CD4-positive, alpha-beta T cell (primary cell): ENCODE measurements at regions not wholly inside any gene's neighbourhood (a gene's known extent, or its start where the extent isn't known, plus 50 kb on each side); places are given as distances from the start of the nearest gene placed in this dataset.

Experiments
- ATAC-seq: fragments of 200-7000 bp; cut with Tn5 transposase; one replicate; pipeline ENCODE4 v1.10.0; 2022; ENCODE audit warnings: mild to moderate bottlenecking; ENCODE audit not compliant: poor library complexity
- CTCF ChIA-PET: fragments of 350-600 bp; sonication (Branson Sonifier 250); formaldehyde crosslinking; loops from one replicate; lab custom pipeline; 2021; ENCODE audit warnings: antibody characterized with exemption, inconsistent platforms; lab: Charles Lee
- POLR2A ChIA-PET: fragments of 350-600 bp; sonication (Branson Sonifier 250); formaldehyde crosslinking; loops from one replicate; lab custom pipeline; 2021; ENCODE audit warnings: antibody characterized with exemption, inconsistent platforms; lab: Charles Lee
- DNase-seq, 14 experiments: peaks; one replicate each; pipeline ENCODE4 v3.0.0-alpha.2; 2013 to 2020; ENCODE audit warnings: mixed read lengths in 2 of 14
- H3K27ac ChIP-seq, 2 donors: one replicate each; pipeline versions ENCODE4 v1.5.1 to v1.7.0; 2013; ENCODE audit warnings: low read length in 2 of 2, low read depth in 1 of 2, mild to moderate bottlenecking in 1 of 2
- H3K27me3 ChIP-seq, 2 experiments: 1 replicate in 1 of 2; 2 replicates in 1 of 2; pipeline versions ENCODE4 v1.6.1 to v1.7.0; 2013; ENCODE audit warnings: low read length in 2 of 2, control low read depth in 1 of 2, mild to moderate bottlenecking in 1 of 2, moderate library complexity in 1 of 2; ENCODE audit not compliant: insufficient read depth in 2 of 2, control insufficient read depth in 1 of 2
- H3K36me3 ChIP-seq: one replicate; pipeline ENCODE4 v1.6.1; 2013; ENCODE audit warnings: low read length, control low read depth; ENCODE audit not compliant: insufficient read depth
- H3K4me1 ChIP-seq: one replicate; pipeline ENCODE4 v1.6.1; 2013; ENCODE audit warnings: low read length, control low read depth; ENCODE audit not compliant: insufficient read depth
- H3K4me3 ChIP-seq: one replicate; pipeline ENCODE4 v1.5.1; 2013; ENCODE audit warnings: mild to moderate bottlenecking, low read length, moderate library complexity
- H3K9me3 ChIP-seq, 2 experiments: 1 replicate in 1 of 2; 2 replicates in 1 of 2; pipeline versions ENCODE4 v1.6.1 to v1.7.0; 2013; ENCODE audit warnings: low read length in 2 of 2, mild to moderate bottlenecking in 2 of 2, control low read depth in 1 of 2, moderate library complexity in 1 of 2; ENCODE audit not compliant: control insufficient read depth in 1 of 2, insufficient read depth in 1 of 2
- H3K27ac Mint-ChIP-seq: one replicate; pipeline ENCODE4 v1.8.0; 2020; ENCODE audit warnings: mixed read lengths
- H3K27me3 Mint-ChIP-seq: one replicate; pipeline ENCODE4 v1.8.0; 2021; ENCODE audit warnings: mixed read lengths
- H3K36me3 Mint-ChIP-seq: one replicate; pipeline ENCODE4 v1.8.0; 2021; ENCODE audit warnings: low read depth, mixed read lengths
- H3K4me1 Mint-ChIP-seq: one replicate; pipeline ENCODE4 v1.8.0; 2021; ENCODE audit warnings: low read depth, mixed read lengths
- H3K4me3 Mint-ChIP-seq: one replicate; pipeline ENCODE4 v1.8.0; 2020; ENCODE audit warnings: mild to moderate bottlenecking, mixed read lengths
- H3K9me3 Mint-ChIP-seq: one replicate; pipeline ENCODE4 v1.8.0; 2020; ENCODE audit warnings: mixed read lengths
- intact Hi-C, 2 experiments: fragments of 100-400 bp; cut with DNase I in 1 of 2; cut with micrococcal nuclease in 1 of 2; formaldehyde crosslinking; loops; one replicate each; pipeline versions ENCODE4 v1.15.1 to v1.9.0; 2023 to 2025; cut with DNase I, micrococcal nuclease
- TF ChIP-seq, protein P1 (sequence below): fragments of 200-600 bp; IDR thresholded peaks from one replicate; pipeline ENCODE4 v1.8.0; 2022; ENCODE audit warnings: antibody characterized with exemption, mild to moderate bottlenecking

DNA sequence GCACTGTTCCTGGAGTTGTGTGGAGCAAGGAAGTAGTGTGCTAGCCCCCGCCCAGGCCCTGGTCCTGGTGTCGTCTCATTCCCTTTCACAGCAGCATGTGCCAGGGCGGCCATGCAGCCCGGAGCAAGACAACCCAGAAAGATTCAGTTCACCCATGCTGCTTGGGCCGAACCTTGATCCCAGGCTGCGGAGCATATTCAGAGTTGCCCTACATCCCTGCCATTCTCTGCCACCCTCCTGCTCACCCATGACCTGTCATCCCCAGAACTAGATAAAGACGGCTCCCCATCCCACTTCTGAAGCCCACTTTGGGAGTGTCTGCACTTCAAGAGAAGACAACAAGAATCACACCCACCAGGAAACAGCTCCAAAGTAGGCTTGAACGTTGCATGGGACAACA is 2452.5 kb downstream of the TP53TG3F start:
- ChIA-PET CTCF (no interaction called here), POLR2A (no interaction called here)
- ATAC-seq: no peak
- Histone ChIP-seq H3K27ac (no peak overlapping the region), H3K9me3 (peaks cover 12 to 27% of the 10 kb centered on the region in 2 experiments), H3K4me3 (no peak overlapping the region), H3K27me3 (no peaks in the 10 kb centered on the region), H3K36me3 (no peaks in the 10 kb centered on the region), H3K4me1 (no peaks in the 10 kb centered on the region)
- intact Hi-C loops: no loop called here
- no peaks in the 10 kb centered on the region for H3K4me1 Mint-ChIP-seq
- no peaks in the 10 kb centered on the region for H3K27me3 Mint-ChIP-seq
- H3K27ac Mint-ChIP-seq: no peak overlapping the region
- H3K4me3 Mint-ChIP-seq: no peak overlapping the region
- H3K9me3 Mint-ChIP-seq: peaks cover 19% of the 10 kb centered on the region
- TF ChIP-seq, protein P1, sequence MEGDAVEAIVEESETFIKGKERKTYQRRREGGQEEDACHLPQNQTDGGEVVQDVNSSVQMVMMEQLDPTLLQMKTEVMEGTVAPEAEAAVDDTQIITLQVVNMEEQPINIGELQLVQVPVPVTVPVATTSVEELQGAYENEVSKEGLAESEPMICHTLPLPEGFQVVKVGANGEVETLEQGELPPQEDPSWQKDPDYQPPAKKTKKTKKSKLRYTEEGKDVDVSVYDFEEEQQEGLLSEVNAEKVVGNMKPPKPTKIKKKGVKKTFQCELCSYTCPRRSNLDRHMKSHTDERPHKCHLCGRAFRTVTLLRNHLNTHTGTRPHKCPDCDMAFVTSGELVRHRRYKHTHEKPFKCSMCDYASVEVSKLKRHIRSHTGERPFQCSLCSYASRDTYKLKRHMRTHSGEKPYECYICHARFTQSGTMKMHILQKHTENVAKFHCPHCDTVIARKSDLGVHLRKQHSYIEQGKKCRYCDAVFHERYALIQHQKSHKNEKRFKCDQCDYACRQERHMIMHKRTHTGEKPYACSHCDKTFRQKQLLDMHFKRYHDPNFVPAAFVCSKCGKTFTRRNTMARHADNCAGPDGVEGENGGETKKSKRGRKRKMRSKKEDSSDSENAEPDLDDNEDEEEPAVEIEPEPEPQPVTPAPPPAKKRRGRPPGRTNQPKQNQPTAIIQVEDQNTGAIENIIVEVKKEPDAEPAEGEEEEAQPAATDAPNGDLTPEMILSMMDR: no peak
- no peaks in the 10 kb centered on the region for H3K36me3 Mint-ChIP-seq
- DNase-seq: no peak

DNA sequence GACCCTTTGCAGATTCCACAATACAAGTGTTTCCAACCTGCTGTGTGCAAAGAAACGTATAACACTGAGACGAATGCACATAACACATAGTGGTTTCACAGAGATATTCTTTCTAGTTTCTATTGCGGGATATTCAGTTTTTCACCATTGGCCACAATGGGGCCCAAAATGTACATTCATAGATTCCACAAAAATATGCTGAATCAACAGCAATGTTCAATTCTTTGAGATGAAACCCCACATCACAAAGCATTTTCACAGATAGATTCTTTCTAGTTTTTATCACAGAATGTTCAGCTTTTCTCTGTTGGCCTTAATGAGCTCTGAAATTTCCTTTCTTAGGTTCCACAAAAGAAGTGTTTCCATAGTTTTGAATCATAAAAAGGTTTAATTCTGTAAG is 2472.3 kb downstream of the TP53TG3F start:
- Histone ChIP-seq H3K4me3 (no peak overlapping the region), H3K27ac (no peak overlapping the region), H3K9me3 (peaks cover 0 to 28% of the 10 kb centered on the region in 2 experiments), H3K4me1 (no peaks in the 10 kb centered on the region), H3K36me3 (no peaks in the 10 kb centered on the region), H3K27me3 (no peaks in the 10 kb centered on the region)
- ATAC-seq (no peak), DNase-seq (no peak)
- intact Hi-C loops: no loop called here
- ChIA-PET POLR2A (no interaction called here), CTCF (no interaction called here)
- Mint-ChIP-seq H3K27me3 (no peaks in the 10 kb centered on the region), H3K4me3 (no peak overlapping the region), H3K9me3 (peaks cover 3% of the 10 kb centered on the region), H3K27ac (no peak overlapping the region), H3K4me1 (no peaks in the 10 kb centered on the region), H3K36me3 (no peaks in the 10 kb centered on the region)
- TF ChIP-seq, protein P1: no peak
